DMS 273 (cell line): ENCODE measurements at regions not wholly inside any gene's neighbourhood (a gene's known extent, or its start where the extent isn't known, plus 50 kb on each side); places are given as distances from the start of the nearest gene placed in this dataset.

Experiments used
- DNase-seq: peaks from one replicate; lab custom pipeline; 2025; ENCODE audit not compliant: unreplicated experiment; lab: John Stamatoyannopoulos, UW

DNA sequence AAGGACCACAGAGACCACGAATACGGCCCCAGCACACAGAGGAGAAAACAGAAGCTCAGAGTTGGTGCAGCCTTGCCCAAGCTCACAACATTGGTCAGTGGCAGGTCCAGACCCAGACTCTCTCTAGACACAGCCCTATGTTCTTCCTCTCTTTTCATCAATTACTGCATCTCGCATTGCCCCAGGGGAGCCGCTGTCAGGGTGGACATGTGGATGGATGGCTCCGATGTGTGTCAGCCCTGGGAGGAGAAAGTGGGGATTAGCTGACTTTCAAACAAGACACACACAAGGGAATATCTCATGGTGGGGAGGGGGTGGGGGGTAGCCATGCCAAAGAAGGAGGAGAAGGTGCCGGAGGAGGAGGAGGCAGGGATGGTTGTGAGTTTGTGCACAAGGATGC lies 556.8 kb downstream of the NPHP4 start:
- DNase-seq: no peak

DNA sequence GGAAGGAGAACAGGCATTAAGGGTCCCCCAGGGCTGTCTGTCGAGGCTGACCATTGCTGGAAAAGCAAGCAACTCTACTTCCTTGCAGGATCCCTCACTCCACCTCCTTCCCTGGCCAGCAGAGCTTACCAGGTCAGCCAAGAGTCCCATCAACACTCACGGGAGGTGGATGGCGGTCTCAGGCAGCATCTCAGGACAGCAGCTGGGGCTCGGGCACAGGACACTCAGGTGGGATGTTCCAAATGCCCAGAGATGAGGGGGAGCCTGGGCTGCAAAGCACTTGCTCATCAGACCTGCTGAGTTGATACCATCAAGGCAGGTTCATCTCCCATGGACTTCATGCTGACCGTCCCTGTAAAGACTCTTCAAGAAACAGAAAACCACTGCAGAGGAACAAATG lies 559.8 kb downstream of the NPHP4 start:
- DNase-seq: no peak

GRCh38 chr1:5430911-5431697 lies 561.1 kb downstream of the NPHP4 start:
- no peak for DNase-seq

DNA sequence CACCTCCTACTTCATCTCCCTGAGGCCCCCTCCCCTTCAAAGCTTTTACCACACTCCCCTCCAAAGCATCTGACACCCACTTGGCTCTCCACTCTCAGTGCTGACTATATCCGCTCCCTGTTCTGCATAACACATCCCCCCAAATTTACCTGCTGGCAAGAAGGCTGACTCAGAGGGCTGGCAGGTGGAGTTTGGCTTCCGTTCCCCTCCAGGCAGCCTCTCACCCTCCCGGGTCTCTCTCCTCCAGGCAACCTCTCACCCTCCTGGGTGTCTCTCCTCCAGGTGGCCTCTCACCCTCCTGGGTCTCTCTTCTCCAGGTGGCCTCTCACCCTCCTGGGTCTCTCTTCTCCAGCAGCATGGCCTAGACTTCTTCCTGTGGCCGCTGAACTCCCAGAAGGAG lies 562.1 kb downstream of the NPHP4 start:
- no peak for DNase-seq

GRCh38 chr1:5428351-5428750 lies 563.9 kb downstream of the NPHP4 start:
- DNase-seq: no peak

- no peak for DNase-seq
These were observed 565.1 kb downstream of the NPHP4 start for GRCh38 chr1:5427026-5427613.

GRCh38 chr1:5424802-5425703 lies 567.2 kb downstream of the NPHP4 start:
- no peak for DNase-seq

DNA sequence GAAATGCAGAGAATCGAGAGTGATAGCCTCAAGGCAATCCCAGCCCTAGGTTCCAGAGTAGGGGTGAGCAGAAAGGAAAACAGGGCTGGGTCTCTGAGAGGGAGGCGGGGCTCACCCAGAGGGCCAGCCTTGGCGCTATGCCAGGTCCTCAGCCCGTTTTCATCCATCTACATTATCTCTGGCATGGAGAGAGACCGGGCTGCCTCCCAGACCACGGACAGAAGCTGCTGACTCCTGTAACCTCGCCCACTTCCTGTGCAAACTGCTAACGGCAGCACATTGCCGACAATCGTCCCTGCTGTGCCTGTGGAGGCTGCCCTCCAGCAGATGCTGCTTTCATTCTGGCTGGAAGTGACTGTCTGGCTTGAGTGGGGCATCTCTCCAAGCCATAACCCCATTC lies 569.1 kb downstream of the NPHP4 start:
- DNase-seq: no peak

- DNase-seq: no peak
These were observed 572.7 kb downstream of the NPHP4 start for GRCh38 chr1:5419501-5419900.

DNA sequence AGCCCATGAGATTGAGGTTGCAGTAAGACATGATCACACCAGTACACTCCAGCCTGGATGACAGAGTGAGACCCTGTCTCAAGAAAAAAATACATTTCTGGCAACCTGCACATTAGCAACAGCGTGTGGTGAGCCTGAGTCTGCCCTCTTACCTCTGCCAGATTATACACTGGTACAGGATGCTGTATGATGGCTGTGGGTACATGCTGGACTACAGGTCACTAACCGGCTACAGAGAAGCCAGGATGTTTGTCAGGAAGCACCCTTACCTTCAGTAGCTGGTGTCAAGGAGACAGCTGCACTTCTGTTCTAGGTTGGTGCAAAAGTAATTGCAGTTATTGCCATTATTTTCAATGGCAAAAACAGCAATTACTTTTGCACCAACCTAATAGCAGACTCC lies 575.7 kb downstream of the NPHP4 start:
- no peak for DNase-seq

DNA sequence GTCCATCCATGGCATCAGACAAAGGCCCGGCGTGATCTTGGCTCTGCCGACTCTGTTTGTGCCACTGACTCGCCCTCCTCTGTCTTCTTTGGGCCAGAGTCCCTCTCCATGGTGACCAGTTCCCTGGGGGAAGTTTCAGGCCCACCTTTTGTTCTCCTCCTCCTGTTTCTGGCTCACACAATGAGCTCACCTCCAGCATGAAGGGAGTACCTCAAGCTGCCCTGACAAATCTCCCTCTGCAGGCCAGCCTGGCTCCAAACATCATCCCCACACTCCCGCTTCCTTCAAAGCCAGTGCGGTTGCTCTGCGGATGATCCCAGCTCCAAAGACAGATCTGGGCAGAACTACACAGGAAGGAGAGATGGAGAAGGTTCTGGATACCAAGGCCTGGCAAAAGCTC lies 576.6 kb downstream of the NPHP4 start:
- no peak for DNase-seq

DNA sequence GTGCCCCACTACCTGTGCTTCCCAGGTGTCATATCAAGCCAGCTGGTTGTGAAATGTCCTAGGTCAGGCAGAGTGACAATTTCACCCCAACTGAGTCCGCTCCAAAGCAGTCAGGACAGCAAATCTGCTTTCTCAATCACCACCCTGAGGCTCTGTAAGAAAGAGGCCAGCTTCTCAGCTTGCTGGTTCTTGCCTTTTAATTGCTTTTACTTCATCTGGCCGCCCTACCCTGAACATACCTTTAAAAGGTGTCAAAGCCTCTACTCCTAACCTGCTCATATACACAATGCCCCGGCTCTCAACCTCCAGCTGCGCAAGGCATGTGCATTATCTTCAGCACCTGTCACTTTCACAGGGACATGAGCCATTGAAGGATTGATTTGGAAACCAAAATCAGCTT lies 581.6 kb downstream of the NPHP4 start:
- no peak for DNase-seq

- DNase-seq: no peak
These were observed 583.8 kb downstream of the NPHP4 start for GRCh38 chr1:5408401-5408800.

DNA sequence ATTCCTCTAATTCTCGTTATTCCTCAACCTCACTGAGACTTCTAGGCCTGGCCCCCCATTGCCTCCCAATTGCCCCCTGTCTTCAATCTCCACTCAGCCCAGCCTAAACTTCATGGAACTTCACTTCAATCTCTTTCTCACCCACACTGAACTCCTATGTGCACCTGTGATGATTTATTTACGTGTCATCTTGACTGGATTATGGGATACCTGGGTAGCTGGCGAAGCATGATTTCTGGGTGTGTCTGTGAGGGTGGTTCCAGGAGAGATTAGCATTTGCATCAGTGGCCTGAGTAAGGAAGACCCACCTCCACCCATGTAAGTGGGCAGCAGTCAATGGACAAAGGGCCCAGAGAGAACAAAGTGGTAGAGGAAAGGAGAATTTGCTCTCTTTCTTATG lies 587.0 kb downstream of the NPHP4 start:
- no peak for DNase-seq

DNA sequence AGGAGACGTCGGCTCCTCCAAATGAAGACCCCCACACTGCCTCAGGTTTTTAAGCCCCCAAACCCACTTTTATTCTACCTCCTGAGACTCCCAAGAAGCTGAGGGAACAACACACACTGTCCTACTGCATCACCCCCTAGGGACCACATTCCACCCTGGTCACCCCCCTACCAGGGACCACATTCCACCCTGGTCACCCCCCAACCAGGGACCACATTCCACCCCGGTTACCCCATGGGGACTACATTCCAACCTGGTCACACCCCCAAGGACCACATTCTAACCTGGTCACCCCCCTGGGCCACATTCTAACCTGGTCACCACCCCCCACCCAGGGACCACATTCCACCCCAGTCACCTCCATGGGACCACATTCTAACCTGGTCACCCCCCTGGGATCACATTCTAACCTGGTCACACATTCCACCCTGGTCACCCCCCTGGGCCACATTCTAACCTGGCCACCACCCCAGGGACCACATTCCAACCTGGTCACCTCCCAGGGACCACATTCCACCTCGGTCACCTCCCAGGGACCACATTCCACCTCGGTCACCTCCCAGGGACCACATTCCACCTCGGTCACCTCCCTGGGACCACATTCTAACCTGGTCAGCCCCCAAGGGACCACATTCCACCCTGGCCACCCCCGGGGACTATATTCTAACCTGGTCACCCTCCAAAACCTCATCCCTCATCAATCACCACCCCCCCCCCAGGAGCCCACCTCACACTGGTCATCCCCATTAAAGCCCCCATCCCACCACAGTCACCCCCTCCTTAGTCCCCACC lies 587.6 kb downstream of the NPHP4 start:
- no peak for DNase-seq

- no peak for DNase-seq
These were observed 588.3 kb downstream of the NPHP4 start for GRCh38 chr1:5403935-5404334.

- no peak for DNase-seq
These were observed 589.6 kb downstream of the NPHP4 start for GRCh38 chr1:5402618-5403017.

DNA sequence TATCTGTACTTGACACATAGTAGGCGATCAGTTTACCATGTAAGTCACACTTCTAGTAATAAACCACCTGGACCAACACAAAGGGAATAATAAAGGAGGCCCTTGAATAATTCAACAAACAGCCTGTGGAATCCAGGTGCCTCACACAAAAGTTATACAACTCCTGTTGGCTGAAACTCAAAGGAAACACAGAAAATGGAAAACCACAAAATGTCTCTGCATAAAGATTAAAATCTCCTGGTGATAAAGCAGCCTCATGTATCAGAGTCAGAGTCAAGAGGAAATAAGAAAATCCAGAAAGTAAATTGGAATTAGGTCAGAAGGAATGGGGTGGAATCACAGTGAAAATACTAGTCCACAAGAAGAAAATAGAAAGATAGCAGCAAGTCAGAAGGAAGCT lies 592.5 kb downstream of the NPHP4 start:
- DNase-seq: no peak

- DNase-seq: no peak
These were observed 595.6 kb downstream of the NPHP4 start for GRCh38 chr1:5396593-5396992.

GRCh38 chr1:5394111-5394510 lies 598.1 kb downstream of the NPHP4 start:
- DNase-seq: no peak

DNA sequence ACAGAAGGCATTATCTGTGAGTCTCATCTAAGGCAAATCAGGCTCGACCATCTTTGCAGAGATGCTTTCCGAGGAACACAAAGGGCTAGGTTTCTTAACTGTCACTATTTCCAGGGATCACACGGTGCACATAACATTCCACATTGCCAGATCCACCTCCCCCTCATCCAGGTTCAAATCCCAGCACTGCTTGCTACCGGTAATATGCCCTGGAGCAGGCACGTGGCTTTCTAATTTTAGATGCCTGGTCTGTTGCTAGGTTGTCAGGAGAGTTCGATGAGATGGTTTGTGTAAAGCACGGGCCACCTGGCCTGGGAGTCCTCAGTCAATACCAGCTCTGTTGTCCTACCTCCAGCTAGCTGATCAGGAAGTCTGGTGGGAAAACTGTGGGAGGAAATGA lies 598.6 kb downstream of the NPHP4 start:
- DNase-seq: no peak
